Right cardiac atrium (tissue), 5 donors: ENCODE measurements at regions not wholly inside any gene's neighbourhood (a gene's known extent, or its start where the extent isn't known, plus 50 kb on each side); places are given as distances from the start of the nearest gene placed in this dataset.
"Not testable (repeated sequence)": the region's sequence is repeated elsewhere in the genome, so short reads cannot be mapped to it uniquely, and the experiment has no call there.

Source experiments
- ATAC-seq, 2 donors: fragments of 200-7000 bp; cut with Tn5 transposase; one replicate each; pipeline versions ENCODE4 v1.8.0 to v1.9.1; 2020; ENCODE audit warnings: moderate library complexity in 2 of 2, mild to moderate bottlenecking in 1 of 2
- DNase-seq, 3 donors: peaks; one replicate each; pipeline ENCODE4 v3.0.0-alpha.2; 2020
- H3K27ac ChIP-seq: one replicate; pipeline ENCODE4 v1.5.1; 2013; ENCODE audit warnings: mild to moderate bottlenecking, low read length, control low read depth, moderate library complexity
- H3K27me3 ChIP-seq: one replicate; pipeline ENCODE4 v1.6.1; 2013; ENCODE audit not compliant: control insufficient read depth, insufficient read depth
- H3K4me1 ChIP-seq: one replicate; pipeline ENCODE4 v1.6.1; 2013; ENCODE audit warnings: low read length; ENCODE audit not compliant: control insufficient read depth, insufficient read depth
- H3K4me3 ChIP-seq: one replicate; pipeline ENCODE4 v1.5.1; 2013; ENCODE audit warnings: low read length, control low read depth
- H3K9me3 ChIP-seq: one replicate; pipeline ENCODE4 v1.6.1; 2013; ENCODE audit warnings: low read length; ENCODE audit not compliant: control insufficient read depth
- WGBS: extraction: QIAGEN DNeasy Blood & Tissue Kit; methylation state at CpG from one replicate; pipeline ENCODE4 v1.1.7; 2013; 5-methylcytosine and 5-hydroxymethylcytosine counted together
- intact Hi-C, 4 donors: fragments of 100-400 bp; cut with DNase I; formaldehyde crosslinking; loops; one replicate each; pipeline versions ENCODE4 v1.11.0 to v1.14.0; 2022 to 2023
- donor health status: healthy with polysubstance abuse.
- donor health status: DM: no; HTN: yes; CAD: no.
- donor health status: DM: no; HTN: no; CAD: no.
- donor health status: DM: no; HTN: yes; CAD: no; lungs with severe emphysema.
- donor health status: DM: yes; HTN: yes; CAD: no.

- H3K4me1 ChIP-seq: no peaks in the 10 kb centered on the region
- H3K9me3 ChIP-seq: no peaks in the 10 kb centered on the region
- H3K4me3 ChIP-seq: no peak overlapping the region
- no peaks in the 10 kb centered on the region for H3K27me3 ChIP-seq
- DNase-seq (no peak), ATAC-seq (no peak)
- H3K27ac ChIP-seq: no peak overlapping the region
- intact Hi-C loops: no loop called here
Observed at GRCh38 chr4:114034189-114034588, 54.7 kb upstream of the ARSJ start.

GRCh38 chr4:114036426-114036825 is 57.0 kb upstream of the ARSJ start:
- Histone ChIP-seq H3K4me1 (no peaks in the 10 kb centered on the region), H3K4me3 (no peak overlapping the region), H3K9me3 (no peaks in the 10 kb centered on the region), H3K27me3 (no peaks in the 10 kb centered on the region), H3K27ac (no peak overlapping the region)
- ATAC-seq (no peak), DNase-seq (no peak)
- intact Hi-C loops: no loop called here
- WGBS: 84% methylated on average over 4 of the region's 4 CpGs

- intact Hi-C loops: no loop called here
- ATAC-seq: no peak
- WGBS: 87% methylated on average over 5 of the region's 5 CpGs
Observed at GRCh38 chr4:114036864-114037263, 57.4 kb upstream of the ARSJ start.

GRCh38 chr4:114037988-114038387 is 58.5 kb upstream of the ARSJ start:
- DNase-seq (no peak), ATAC-seq (no peak)
- no peaks in the 10 kb centered on the region for H3K4me1 ChIP-seq
- no peaks in the 10 kb centered on the region for H3K27me3 ChIP-seq
- H3K27ac ChIP-seq: no peak overlapping the region
- WGBS: 98% methylated on average over 1 of the region's 1 CpG
- H3K4me3 ChIP-seq: no peak overlapping the region
- intact Hi-C loops: no loop called here
- no peaks in the 10 kb centered on the region for H3K9me3 ChIP-seq

More at GRCh38 chr4:114036864-114037263, 57.4 kb upstream of the ARSJ start:
- no peaks in the 10 kb centered on the region for H3K4me1 ChIP-seq
- no peak for DNase-seq
- H3K4me3 ChIP-seq: no peak overlapping the region
- no peak overlapping the region for H3K27ac ChIP-seq
- H3K27me3 ChIP-seq: no peaks in the 10 kb centered on the region
- H3K9me3 ChIP-seq: no peaks in the 10 kb centered on the region

- no peak for ATAC-seq
- WGBS: 91% methylated on average over 2 of the region's 2 CpGs
- intact Hi-C loops: no loop called here
Observed at GRCh38 chr4:114038762-114039387, 59.4 kb upstream of the ARSJ start.

GRCh38 chr4:114040319-114041116 is 61.1 kb upstream of the ARSJ start:
- intact Hi-C loops: no loop called here

More at GRCh38 chr4:114038762-114039387, 59.4 kb upstream of the ARSJ start:
- Histone ChIP-seq H3K27ac (no peak overlapping the region), H3K9me3 (no peaks in the 10 kb centered on the region), H3K4me3 (no peak overlapping the region), H3K4me1 (no peaks in the 10 kb centered on the region), H3K27me3 (no peaks in the 10 kb centered on the region)
- DNase-seq: no peak

GRCh38 chr4:114041117-114041475 is 61.6 kb upstream of the ARSJ start:
- ATAC-seq: no peak
- 89% methylated on average over 2 of the region's 2 CpGs for WGBS
- no peak overlapping the region for H3K27ac ChIP-seq
- no peak overlapping the region for H3K4me3 ChIP-seq
- no peak for DNase-seq
- H3K9me3 ChIP-seq: no peaks in the 10 kb centered on the region
- no peaks in the 10 kb centered on the region for H3K27me3 ChIP-seq
- no peaks in the 10 kb centered on the region for H3K4me1 ChIP-seq
- intact Hi-C loops: no loop called here

More at GRCh38 chr4:114040319-114041116, 61.1 kb upstream of the ARSJ start:
- no peaks in the 10 kb centered on the region for H3K27me3 ChIP-seq
- H3K27ac ChIP-seq: no peak overlapping the region
- H3K4me1 ChIP-seq: no peaks in the 10 kb centered on the region
- no peak overlapping the region for H3K4me3 ChIP-seq
- 53% methylated on average over 3 of the region's 3 CpGs for WGBS
- ATAC-seq (no peak), DNase-seq (no peak)
- no peaks in the 10 kb centered on the region for H3K9me3 ChIP-seq

- no peak for DNase-seq
- Histone ChIP-seq H3K4me3 (no peak overlapping the region), H3K4me1 (no peaks in the 10 kb centered on the region), H3K27ac (no peak overlapping the region), H3K9me3 (no peaks in the 10 kb centered on the region), H3K27me3 (no peaks in the 10 kb centered on the region)
- intact Hi-C loops: no loop called here
- ATAC-seq: no peak
Observed at GRCh38 chr4:114043116-114043515, 63.7 kb upstream of the ARSJ start.

- H3K4me3 ChIP-seq, ATAC-seq, DNase-seq, H3K27ac ChIP-seq, H3K9me3 ChIP-seq, H3K27me3 ChIP-seq, H3K4me1 ChIP-seq, intact Hi-C loops: not testable (repeated sequence)
- 95% methylated on average over 14 of the region's 14 CpGs for WGBS
Observed at GRCh38 chr4:114044351-114044750, 64.9 kb upstream of the ARSJ start.

GRCh38 chr4:114046331-114046730 is 66.9 kb upstream of the ARSJ start:
- Histone ChIP-seq H3K9me3 (no peaks in the 10 kb centered on the region), H3K27ac (no peak overlapping the region), H3K4me3 (no peak overlapping the region), H3K27me3 (no peaks in the 10 kb centered on the region), H3K4me1 (no peaks in the 10 kb centered on the region)
- DNase-seq: no peak
- intact Hi-C loops: no loop called here
- WGBS: 87% methylated on average over 3 of the region's 3 CpGs
- ATAC-seq: no peak

- intact Hi-C loops, H3K9me3 ChIP-seq, H3K4me1 ChIP-seq, H3K27me3 ChIP-seq, H3K4me3 ChIP-seq, ATAC-seq, DNase-seq, H3K27ac ChIP-seq: not testable (repeated sequence)
- 80% methylated on average over 3 of the region's 3 CpGs for whole genome bisulfite sequencing
Observed at GRCh38 chr4:114048154-114048553, 68.7 kb upstream of the ARSJ start.
